ENCODE measurements at regions not wholly inside any gene's neighbourhood (a gene's known extent, or its start where the extent isn't known, plus 50 kb on each side); places are given as distances from the start of the nearest gene placed in this dataset.

- Histone ChIP-seq H3K27ac (no peak overlapping the region), H3K4me3 (IDR thresholded peaks at IDR 0.05; ENCODE audit: insufficient read depth, low read depth, low read length) (no peak overlapping the region), H3K4me1 (ENCODE audit: low read depth, poor library complexity, severe bottlenecking) (peaks cover 4% of the 10 kb centered on the region)
Observed at GRCh38 chr5:4250254-4250653, 654.6 kb downstream of the IRX1 start.

DNA sequence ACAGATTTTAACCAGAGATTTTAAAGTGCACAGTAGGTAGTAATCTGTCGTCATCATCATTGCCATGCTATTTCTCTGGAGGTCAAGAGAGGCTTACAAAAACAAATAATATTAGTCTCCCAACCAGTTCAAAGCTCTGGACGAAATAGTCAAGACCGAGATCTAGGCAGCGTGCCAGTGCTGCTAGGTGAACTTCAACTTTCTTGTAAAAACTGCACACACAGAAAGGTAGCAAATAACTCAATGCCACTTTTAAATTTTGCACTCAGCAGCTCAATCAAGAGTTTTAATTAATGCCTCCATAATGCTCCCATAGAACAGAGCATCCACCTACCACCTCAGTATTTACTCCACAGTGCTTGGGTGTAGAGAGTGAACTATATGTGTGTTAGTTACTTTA, 656.8 kb downstream of the IRX1 start:
- no peaks in the 10 kb centered on the region for H3K79me2 ChIP-seq (ENCODE audit: insufficient read depth, low read depth)
- TF ChIP-seq, protein P1, sequence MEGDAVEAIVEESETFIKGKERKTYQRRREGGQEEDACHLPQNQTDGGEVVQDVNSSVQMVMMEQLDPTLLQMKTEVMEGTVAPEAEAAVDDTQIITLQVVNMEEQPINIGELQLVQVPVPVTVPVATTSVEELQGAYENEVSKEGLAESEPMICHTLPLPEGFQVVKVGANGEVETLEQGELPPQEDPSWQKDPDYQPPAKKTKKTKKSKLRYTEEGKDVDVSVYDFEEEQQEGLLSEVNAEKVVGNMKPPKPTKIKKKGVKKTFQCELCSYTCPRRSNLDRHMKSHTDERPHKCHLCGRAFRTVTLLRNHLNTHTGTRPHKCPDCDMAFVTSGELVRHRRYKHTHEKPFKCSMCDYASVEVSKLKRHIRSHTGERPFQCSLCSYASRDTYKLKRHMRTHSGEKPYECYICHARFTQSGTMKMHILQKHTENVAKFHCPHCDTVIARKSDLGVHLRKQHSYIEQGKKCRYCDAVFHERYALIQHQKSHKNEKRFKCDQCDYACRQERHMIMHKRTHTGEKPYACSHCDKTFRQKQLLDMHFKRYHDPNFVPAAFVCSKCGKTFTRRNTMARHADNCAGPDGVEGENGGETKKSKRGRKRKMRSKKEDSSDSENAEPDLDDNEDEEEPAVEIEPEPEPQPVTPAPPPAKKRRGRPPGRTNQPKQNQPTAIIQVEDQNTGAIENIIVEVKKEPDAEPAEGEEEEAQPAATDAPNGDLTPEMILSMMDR (conservative IDR thresholded peaks at IDR 0.05; ENCODE audit: low read depth, low read length), result no peak
- no peaks in the 10 kb centered on the region for H3K36me3 ChIP-seq (ENCODE audit: insufficient read depth)

More at GRCh38 chr5:4250254-4250653, 654.6 kb downstream of the IRX1 start:
- Histone ChIP-seq H3K9ac (no peak overlapping the region), H3K36me3 (ENCODE audit: insufficient read depth) (no peaks in the 10 kb centered on the region), H4K20me1 (ENCODE audit: insufficient read depth) (no peaks in the 10 kb centered on the region), H3K79me2 (ENCODE audit: insufficient read depth, low read depth) (no peaks in the 10 kb centered on the region), H3K27me3 (ENCODE audit: insufficient read depth, low read depth) (no peaks in the 10 kb centered on the region), H3K4me2 (no peak overlapping the region), H2AFZ (ENCODE audit: low read depth) (no peak overlapping the region)
- TF ChIP-seq, protein P1 (conservative IDR thresholded peaks at IDR 0.05; ENCODE audit: low read depth, low read length), result no peak

DNA sequence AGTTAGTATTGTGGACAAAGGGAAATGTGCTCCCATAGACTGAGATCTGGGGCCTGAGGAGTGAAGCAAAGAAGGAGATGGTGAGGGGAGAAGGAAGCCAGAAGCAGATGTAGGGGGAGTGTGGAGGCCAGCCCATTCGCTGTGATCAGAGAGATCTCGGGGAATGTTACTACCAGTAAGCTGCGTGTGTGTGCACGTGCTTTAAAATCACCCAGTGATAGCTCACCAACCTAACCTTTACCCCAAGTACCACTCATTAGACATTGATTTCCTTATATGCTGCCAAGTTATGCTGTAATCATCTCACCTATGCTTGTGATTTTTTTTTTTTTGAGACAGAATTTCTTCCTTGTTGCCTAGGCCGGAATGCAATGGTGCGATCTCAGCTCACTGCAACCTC, 659.1 kb downstream of the IRX1 start:
- Histone ChIP-seq H3K4me1 (ENCODE audit: low read depth, poor library complexity, severe bottlenecking) (peaks cover 26% of the 10 kb centered on the region), H3K79me2 (ENCODE audit: insufficient read depth, low read depth) (no peaks in the 10 kb centered on the region), H3K9ac (no peak overlapping the region), H3K27ac (no peak overlapping the region), H4K20me1 (ENCODE audit: insufficient read depth) (no peaks in the 10 kb centered on the region), H3K27me3 (ENCODE audit: insufficient read depth, low read depth) (no peaks in the 10 kb centered on the region), H3K4me3 (IDR thresholded peaks at IDR 0.05; ENCODE audit: insufficient read depth, low read depth, low read length) (no peak overlapping the region), H3K36me3 (ENCODE audit: insufficient read depth) (no peaks in the 10 kb centered on the region), H2AFZ (ENCODE audit: low read depth) (no peak overlapping the region), H3K4me2 (no peak overlapping the region)
- TF ChIP-seq, protein P1 (conservative IDR thresholded peaks at IDR 0.05; ENCODE audit: low read depth, low read length), result no peak

More for the DNA sequence above, 656.8 kb downstream of the IRX1 start:
- Histone ChIP-seq H3K4me1 (ENCODE audit: low read depth, poor library complexity, severe bottlenecking) (peaks cover 7% of the 10 kb centered on the region), H3K4me3 (IDR thresholded peaks at IDR 0.05; ENCODE audit: insufficient read depth, low read depth, low read length) (no peak overlapping the region), H3K27ac (no peak overlapping the region), H2AFZ (ENCODE audit: low read depth) (no peak overlapping the region), H3K9ac (no peak overlapping the region), H3K4me2 (no peak overlapping the region), H3K27me3 (ENCODE audit: insufficient read depth, low read depth) (no peaks in the 10 kb centered on the region), H4K20me1 (ENCODE audit: insufficient read depth) (no peaks in the 10 kb centered on the region)

DNA sequence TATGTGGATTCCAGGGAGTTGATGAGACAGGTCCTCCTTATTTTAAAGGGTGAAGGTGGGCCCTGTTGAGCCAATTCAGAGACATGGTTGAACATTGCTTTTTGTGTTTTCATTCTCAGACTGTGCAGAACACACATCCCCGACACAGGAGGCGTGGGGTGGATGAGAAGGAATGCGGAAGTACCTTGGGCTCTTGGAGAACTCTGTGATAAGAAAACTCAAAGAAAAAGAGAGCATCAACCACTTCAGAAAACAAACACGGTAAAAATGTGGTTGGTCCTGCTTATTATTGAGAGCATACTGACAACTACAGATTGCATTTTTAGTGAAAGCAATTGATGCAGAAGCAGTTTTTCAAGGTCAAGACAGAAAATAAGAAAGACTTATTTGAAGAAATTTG, 659.8 kb downstream of the IRX1 start:
- TF ChIP-seq, protein P1 (conservative IDR thresholded peaks at IDR 0.05; ENCODE audit: low read depth, low read length), result no peak
- Histone ChIP-seq H3K4me3 (IDR thresholded peaks at IDR 0.05; ENCODE audit: insufficient read depth, low read depth, low read length) (no peak overlapping the region), H4K20me1 (ENCODE audit: insufficient read depth) (no peaks in the 10 kb centered on the region), H3K36me3 (ENCODE audit: insufficient read depth) (no peaks in the 10 kb centered on the region), H3K4me2 (no peak overlapping the region), H3K27ac (no peak overlapping the region), H3K9ac (no peak overlapping the region), H3K4me1 (ENCODE audit: low read depth, poor library complexity, severe bottlenecking) (peaks cover 27% of the 10 kb centered on the region), H3K27me3 (ENCODE audit: insufficient read depth, low read depth) (no peaks in the 10 kb centered on the region), H3K79me2 (ENCODE audit: insufficient read depth, low read depth) (no peaks in the 10 kb centered on the region), H2AFZ (ENCODE audit: low read depth) (no peak overlapping the region)
